Activated naive CD8-positive, alpha-beta T cell treated with anti-CD3 and anti-CD28 coated beads, Interleukin-2, amount 50 U/mL, for 24 hours (primary cell): ENCODE measurements at regions not wholly inside any gene's neighbourhood (a gene's known extent, or its start where the extent isn't known, plus 50 kb on each side); places are given as distances from the start of the nearest gene placed in this dataset.

Source experiments
- ATAC-seq: fragments of 150-1000 bp; cut with Tn5 transposase; one replicate; pipeline ENCODE4 v1.10.0; 2021
- DNase-seq: peaks from one replicate; pipeline ENCODE4 v3.0.0; 2021
- H3K27ac Mint-ChIP-seq: one replicate; pipeline ENCODE4 v1.8.0; 2021; ENCODE audit warnings: mild to moderate bottlenecking, mixed read lengths
- H3K27me3 Mint-ChIP-seq: one replicate; pipeline ENCODE4 v1.8.0; 2021; ENCODE audit warnings: mixed read lengths
- H3K36me3 Mint-ChIP-seq: one replicate; pipeline ENCODE4 v1.8.0; 2021; ENCODE audit warnings: low read depth, mixed read lengths
- H3K4me1 Mint-ChIP-seq: one replicate; pipeline ENCODE4 v1.8.0; 2021; ENCODE audit warnings: mixed read lengths
- H3K4me3 Mint-ChIP-seq: one replicate; pipeline ENCODE4 v1.8.0; 2021; ENCODE audit warnings: mild to moderate bottlenecking, moderate library complexity, mixed read lengths
- H3K9me3 Mint-ChIP-seq: one replicate; pipeline ENCODE4 v1.8.0; 2021; ENCODE audit warnings: mixed read lengths

DNA sequence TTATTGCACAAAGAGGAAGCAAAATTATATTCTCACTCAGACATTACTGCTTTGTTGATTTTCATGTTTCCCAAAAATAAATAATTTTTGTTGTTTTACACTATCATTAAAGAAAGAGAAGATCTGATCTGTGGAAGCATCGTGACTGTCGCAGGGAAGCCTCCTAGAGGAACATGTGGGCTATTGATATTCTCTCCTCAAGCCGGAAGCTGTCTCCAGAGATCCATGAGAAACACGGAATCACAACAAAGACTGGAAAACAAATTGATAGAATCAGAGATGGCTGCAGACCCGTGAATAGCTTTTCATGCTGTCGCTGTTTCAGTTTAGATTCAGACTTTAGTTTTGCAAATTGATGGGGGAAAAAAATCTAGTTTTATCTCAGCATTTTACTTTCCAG is 235.2 kb upstream of the TMPO start:
- Mint-ChIP-seq H3K27me3 (no peaks in the 10 kb centered on the region), H3K9me3 (no peaks in the 10 kb centered on the region), H3K4me1 (no peaks in the 10 kb centered on the region), H3K27ac (no peak overlapping the region), H3K4me3 (no peak overlapping the region), H3K36me3 (no peaks in the 10 kb centered on the region)
- ATAC-seq (no peak), DNase-seq (no peak)

DNA sequence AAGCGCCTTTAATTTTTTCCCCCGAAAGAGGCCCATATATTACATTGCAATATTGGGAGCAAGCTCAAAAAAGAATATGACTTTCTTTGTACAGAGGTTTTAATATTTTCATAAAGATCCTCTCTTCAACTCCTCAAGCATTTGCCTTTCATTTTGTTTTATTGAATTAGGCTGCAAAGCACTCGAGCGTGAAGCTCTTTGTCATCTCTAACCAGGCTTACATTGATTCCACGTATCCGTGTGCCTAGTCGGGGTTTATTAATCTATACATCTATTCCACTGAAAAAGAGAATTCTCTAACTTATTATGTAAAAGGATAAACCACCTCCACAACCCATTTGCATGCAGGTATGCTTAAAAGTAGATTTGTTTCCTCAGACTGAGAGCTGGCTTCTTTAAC is 234.8 kb upstream of the TMPO start:
- no peaks in the 10 kb centered on the region for H3K9me3 Mint-ChIP-seq

DNA sequence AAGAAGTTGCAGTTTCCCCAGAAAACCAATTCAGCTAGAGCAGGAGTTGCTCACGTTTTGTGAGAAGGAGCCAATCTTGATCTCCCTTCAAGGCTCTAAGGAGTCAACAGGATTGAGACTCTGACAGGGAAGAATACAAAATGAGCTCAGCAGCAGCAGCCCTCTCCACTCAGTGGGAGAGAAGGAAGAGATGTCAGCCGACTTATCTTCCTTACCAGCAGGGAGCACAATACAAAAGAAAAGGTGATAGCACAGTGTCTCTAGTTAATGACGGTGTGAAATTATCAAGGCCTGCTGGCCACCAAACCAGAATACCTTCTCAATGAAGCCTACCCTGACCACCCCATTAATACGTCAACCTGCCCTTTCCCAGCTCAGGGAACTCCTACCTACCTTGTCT is 223.6 kb upstream of the TMPO start:
- no peak overlapping the region for H3K4me3 Mint-ChIP-seq
- no peak overlapping the region for H3K27ac Mint-ChIP-seq
- DNase-seq: no peak
- H3K27me3 Mint-ChIP-seq: peaks cover 14% of the 10 kb centered on the region
- H3K36me3 Mint-ChIP-seq: no peaks in the 10 kb centered on the region
- no peaks in the 10 kb centered on the region for H3K9me3 Mint-ChIP-seq
- ATAC-seq: no peak
- H3K4me1 Mint-ChIP-seq: no peaks in the 10 kb centered on the region

More for the DNA sequence above, 234.8 kb upstream of the TMPO start:
- Mint-ChIP-seq H3K4me1 (no peaks in the 10 kb centered on the region), H3K36me3 (no peaks in the 10 kb centered on the region), H3K27me3 (no peaks in the 10 kb centered on the region), H3K4me3 (no peak overlapping the region), H3K27ac (no peak overlapping the region)
- ATAC-seq (no peak), DNase-seq (no peak)

DNA sequence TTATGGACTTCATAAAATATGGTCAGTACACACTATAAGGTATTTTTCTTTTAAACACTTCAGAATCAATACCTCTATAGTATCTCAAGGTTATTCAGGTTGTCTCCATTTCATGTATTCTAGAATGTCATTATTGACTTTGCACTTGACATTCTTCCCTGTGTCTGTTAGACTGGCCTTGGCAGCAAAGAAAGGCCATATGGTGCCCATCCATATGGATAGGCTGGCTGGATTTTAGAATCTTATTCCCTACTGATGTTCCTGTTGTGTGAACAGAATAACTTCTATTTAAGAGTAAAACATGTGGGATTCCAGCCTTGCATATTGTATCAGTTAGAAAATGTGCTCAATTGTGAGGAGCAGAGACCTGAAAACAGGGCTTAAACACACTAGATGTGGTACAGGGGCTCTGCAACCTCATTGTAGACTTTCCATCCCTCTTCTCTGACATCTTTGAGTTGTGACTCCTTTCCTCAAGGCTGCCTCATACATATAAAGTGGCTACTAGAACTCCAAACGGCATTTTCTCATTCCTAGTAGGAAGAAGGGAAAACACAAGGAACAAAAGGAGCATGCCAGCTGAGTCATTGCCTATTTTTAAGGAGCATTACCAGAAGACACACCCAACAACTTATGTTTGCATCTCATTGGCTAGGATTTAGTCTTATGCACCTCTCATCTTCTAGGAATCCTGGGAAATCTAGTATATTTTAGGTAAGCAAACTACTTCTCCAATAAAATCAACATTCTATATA is 221.2 kb upstream of the TMPO start:
- Mint-ChIP-seq H3K36me3 (no peaks in the 10 kb centered on the region), H3K4me3 (no peak overlapping the region), H3K4me1 (no peaks in the 10 kb centered on the region), H3K27ac (no peak overlapping the region), H3K9me3 (no peaks in the 10 kb centered on the region), H3K27me3 (peaks cover 13% of the 10 kb centered on the region)
- DNase-seq: no peak
- ATAC-seq: no peak

DNA sequence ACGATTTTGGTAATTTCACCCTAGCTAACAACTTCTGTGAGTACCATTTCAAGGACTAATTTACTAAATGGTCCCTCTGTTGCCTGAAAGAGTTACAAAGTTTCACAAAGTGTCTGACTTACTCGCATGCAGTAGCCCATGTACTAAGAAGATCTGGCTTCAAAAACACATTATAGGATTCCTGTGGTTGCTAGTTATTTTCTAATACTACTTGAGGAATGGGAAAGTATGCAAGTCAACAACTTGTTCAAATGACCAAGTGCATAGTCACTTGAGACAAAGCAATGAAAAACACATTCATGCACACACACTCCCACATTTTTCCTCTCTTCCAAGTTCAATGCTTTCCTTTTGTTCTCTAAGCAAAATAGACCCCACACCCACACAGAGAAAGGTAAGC is 219.7 kb upstream of the TMPO start:
- no peak for DNase-seq
- H3K27me3 Mint-ChIP-seq: peaks cover 13% of the 10 kb centered on the region
- no peak overlapping the region for H3K4me3 Mint-ChIP-seq
- no peaks in the 10 kb centered on the region for H3K36me3 Mint-ChIP-seq
- no peak overlapping the region for H3K27ac Mint-ChIP-seq
- no peak for ATAC-seq
- no peaks in the 10 kb centered on the region for H3K9me3 Mint-ChIP-seq
- no peaks in the 10 kb centered on the region for H3K4me1 Mint-ChIP-seq

DNA sequence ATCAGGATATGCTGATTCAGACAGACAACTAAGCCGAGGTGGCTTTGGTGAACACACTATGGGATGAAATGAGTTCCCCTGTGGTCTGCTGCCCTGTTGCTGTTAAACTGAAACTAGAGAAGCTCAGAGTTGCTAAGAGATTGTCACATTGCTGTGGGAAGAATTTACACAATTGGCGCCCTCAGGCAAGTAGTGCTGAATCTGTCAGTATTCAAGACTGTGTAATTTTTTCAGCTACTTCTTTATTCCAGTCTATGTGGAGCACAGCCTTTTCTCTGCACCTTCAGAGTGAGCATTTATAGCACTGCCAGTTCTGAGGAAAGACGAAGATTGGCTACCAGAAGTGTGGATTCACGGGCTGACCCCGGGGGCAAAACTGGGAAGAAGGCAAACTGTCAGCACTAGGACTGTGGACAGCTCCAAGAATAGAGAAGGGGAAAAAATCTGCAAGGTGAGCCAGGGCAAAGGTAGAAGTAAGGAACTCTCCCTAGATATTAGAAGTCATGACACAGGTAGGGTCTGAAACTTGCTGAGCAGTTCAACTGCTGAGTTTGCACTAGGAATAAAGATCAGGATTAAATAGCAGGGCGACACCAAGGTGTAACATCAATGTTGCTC is 218.8 kb upstream of the TMPO start:
- Mint-ChIP-seq H3K9me3 (no peaks in the 10 kb centered on the region), H3K36me3 (no peaks in the 10 kb centered on the region), H3K27me3 (peaks cover 13% of the 10 kb centered on the region), H3K4me1 (no peaks in the 10 kb centered on the region), H3K4me3 (no peak overlapping the region), H3K27ac (no peak overlapping the region)
- DNase-seq (no peak), ATAC-seq (no peak)

DNA sequence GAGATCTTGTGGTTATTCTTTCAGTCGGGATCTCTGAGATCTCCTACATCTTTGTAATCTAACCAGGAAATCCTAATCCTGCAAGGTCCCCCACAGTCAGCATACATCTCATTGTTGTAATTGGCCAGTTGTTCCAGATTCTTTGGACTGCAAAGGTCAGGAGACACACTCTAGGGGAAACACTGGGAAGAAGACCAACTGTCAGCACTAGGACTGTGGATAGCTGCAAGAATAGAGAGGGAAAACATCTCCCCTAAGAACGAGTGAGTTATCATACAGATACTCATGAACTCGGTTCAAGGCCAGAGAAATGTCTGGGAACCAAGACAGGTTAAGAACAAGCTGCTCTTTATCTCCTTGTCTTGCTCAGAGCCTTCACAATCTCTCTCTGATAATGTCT is 217.9 kb upstream of the TMPO start:
- no peak for ATAC-seq

DNA sequence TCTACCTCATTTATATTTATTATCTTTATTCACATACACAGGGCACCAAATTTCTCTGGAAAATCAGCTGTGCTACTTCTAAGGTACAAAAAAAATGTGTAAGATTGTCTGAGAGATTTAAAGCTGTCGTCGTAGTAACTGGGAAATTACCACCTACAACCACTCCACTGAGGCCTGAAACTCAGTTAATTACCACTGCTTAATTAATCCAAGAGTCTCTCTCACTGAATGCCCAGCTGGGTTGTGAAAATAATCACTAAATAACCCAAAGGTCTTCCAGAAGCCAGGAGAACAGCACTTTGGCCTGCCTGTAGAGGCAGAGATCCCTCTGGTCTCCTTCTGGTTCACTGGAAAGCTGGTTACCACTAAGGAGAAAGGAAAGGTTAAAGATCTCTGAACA is 207.2 kb upstream of the TMPO start:
- Mint-ChIP-seq H3K4me3 (no peak overlapping the region), H3K27me3 (peaks cover 5% of the 10 kb centered on the region), H3K36me3 (no peaks in the 10 kb centered on the region), H3K4me1 (no peaks in the 10 kb centered on the region), H3K9me3 (no peaks in the 10 kb centered on the region), H3K27ac (no peak overlapping the region)
- DNase-seq: no peak
- no peak for ATAC-seq

More for the DNA sequence above, 217.9 kb upstream of the TMPO start:
- Mint-ChIP-seq H3K27me3 (peaks cover 11% of the 10 kb centered on the region), H3K9me3 (no peaks in the 10 kb centered on the region), H3K27ac (no peak overlapping the region), H3K4me3 (no peak overlapping the region), H3K36me3 (no peaks in the 10 kb centered on the region), H3K4me1 (no peaks in the 10 kb centered on the region)
- DNase-seq: no peak

DNA sequence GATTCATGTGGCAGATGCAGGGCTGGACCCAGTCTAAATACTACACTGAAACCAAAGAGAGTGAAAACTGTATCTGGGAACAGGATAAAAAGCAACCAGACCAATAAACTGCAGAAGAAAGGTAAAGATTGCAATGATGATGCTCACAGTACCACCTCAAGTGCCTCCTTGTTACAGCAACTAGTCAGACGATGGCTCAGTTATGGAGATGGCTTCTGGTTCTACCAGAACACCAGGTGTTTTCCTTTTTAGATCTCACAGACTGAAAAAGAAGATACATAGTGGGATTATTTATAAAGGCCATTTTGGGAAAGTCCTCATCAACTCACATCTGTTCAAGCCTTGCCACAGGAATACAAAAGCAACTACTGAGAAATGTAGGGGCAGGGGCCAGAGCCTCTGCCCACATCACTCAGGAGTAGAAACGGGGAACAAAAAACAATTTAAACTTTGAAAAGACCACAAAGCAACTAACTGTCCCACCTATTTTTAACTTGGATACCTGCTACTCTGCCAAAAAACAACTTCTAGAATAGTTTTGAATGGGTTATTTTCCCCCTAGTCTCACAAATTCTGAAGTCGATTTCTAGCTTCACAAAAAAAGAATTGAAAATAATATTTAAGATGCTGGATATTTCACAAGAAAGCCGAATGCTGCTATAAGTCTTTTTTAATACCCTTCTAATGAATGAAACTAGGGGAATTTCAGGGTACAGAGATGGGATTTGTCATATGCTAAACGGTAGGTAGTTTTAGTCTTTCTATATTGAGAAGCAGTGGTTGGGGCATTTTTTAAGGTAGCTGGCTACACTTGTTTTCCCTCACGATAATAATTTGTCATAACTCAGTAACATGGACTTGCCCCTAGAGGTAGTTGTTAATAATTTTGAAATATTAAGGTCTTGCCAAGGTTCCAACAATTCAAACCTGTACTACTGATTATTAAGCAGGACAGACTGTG is 197.2 kb upstream of the TMPO start:
- Mint-ChIP-seq H3K27ac (no peak overlapping the region), H3K9me3 (no peaks in the 10 kb centered on the region), H3K36me3 (no peaks in the 10 kb centered on the region), H3K4me3 (no peak overlapping the region), H3K4me1 (no peaks in the 10 kb centered on the region), H3K27me3 (no peaks in the 10 kb centered on the region)
- DNase-seq (no peak), ATAC-seq (no peak)

DNA sequence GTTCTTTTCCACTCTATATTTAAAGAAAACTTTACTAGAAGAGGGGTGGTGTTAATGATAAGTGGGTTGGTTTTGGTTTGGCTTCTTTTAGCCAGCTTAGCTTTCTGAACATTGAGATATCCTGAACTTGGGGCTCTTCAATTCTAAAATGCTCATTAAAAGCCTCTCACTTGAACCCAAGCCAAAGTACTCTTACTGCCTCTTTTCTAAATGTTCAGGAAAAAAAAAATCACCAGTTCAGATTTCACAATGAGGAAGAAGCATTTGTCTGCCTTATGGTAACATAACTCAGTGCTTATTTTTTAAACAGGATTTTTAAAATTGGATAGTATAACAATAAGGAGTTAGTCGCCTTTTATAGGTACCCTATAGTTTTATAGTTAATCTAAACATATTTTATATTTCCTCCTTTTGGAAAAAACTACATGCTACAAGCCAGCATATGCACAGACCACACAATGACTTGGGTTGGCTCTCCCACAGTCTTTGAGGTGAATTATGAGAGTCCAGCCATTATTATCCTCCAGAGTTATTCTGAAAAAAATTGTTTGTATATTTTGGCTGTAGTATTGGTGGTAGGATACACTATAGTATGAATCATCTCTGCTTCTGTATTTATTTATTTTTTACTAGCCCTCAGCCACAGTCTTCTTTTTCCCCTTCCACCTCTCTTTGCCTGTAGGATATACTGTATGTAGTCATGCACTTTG is 195.5 kb upstream of the TMPO start:
- no peaks in the 10 kb centered on the region for H3K36me3 Mint-ChIP-seq
- DNase-seq (no peak), ATAC-seq (no peak)
- no peak overlapping the region for H3K27ac Mint-ChIP-seq
- no peaks in the 10 kb centered on the region for H3K4me1 Mint-ChIP-seq
- H3K27me3 Mint-ChIP-seq: no peaks in the 10 kb centered on the region
- H3K4me3 Mint-ChIP-seq: no peak overlapping the region
- H3K9me3 Mint-ChIP-seq: no peaks in the 10 kb centered on the region

DNA sequence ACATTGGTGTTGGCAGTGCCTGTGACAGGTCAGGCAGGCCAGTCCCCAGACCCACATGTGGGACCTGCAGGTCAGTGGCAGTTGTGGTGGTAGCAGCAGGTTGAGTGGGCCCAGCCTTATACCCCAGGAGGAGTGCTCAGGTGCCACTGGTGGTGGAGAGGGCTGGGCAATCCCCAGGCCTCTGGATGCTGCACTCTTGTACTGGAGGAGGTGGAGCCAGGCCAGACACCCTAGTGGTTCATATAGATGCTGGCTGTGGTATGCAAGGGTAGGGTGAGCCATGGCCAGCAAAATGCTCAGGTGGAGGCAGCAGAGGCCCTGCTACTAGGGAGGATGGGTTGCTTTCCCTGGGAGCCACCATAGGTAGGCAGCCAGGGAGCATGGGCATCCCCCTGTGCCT is 190.4 kb upstream of the TMPO start:
- DNase-seq: no peak
- no peak overlapping the region for H3K4me3 Mint-ChIP-seq
- no peaks in the 10 kb centered on the region for H3K4me1 Mint-ChIP-seq
- no peak overlapping the region for H3K27ac Mint-ChIP-seq
- ATAC-seq: no peak
- H3K9me3 Mint-ChIP-seq: no peaks in the 10 kb centered on the region
- no peaks in the 10 kb centered on the region for H3K36me3 Mint-ChIP-seq
- peaks cover 3% of the 10 kb centered on the region for H3K27me3 Mint-ChIP-seq

DNA sequence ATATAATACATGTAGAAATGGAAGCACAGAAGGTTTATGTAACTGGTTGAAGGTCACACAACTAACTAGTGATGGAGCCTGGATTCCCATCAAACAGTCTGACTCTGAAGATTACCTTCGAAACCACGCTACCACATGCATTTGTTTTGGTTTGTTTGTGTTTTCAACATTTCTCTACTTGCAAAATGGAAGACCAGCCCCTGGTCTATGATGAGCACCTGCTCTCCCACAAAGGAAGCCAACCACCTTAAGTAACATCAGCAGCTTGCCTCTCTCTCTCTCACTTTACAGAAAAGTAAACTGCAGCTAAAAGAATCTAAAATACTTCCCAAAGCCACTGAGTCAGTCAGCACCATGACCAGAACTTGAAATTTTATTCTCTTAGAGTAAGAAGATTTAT is 186.9 kb upstream of the TMPO start:
- Mint-ChIP-seq H3K27me3 (peaks cover 3% of the 10 kb centered on the region), H3K9me3 (no peaks in the 10 kb centered on the region), H3K36me3 (no peaks in the 10 kb centered on the region), H3K4me1 (no peaks in the 10 kb centered on the region), H3K27ac (no peak overlapping the region), H3K4me3 (no peak overlapping the region)
- DNase-seq (no peak), ATAC-seq (no peak)

DNA sequence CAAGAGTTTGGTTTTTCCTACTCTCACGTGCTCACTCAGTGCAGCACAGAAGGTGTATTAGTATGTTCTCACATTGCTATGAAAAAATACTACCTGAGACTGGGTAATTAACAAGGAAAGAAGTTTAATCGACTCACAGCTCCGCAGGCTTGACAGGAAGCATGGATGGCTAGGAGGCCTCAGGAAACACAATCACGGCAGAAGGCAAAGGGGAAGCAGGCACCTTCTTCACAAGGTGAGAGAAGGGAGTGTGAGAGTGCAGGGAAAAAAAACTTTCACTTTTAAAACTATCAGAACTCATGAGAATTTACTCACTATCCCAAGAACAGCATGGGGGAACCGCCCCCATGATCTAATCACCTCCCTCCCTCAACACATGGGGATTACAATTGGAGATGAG is 185.8 kb upstream of the TMPO start:
- no peak for ATAC-seq
- no peak overlapping the region for H3K4me3 Mint-ChIP-seq
- H3K27ac Mint-ChIP-seq: no peak overlapping the region
- no peaks in the 10 kb centered on the region for H3K36me3 Mint-ChIP-seq
- no peak for DNase-seq
- H3K4me1 Mint-ChIP-seq: no peaks in the 10 kb centered on the region
- peaks cover 3% of the 10 kb centered on the region for H3K27me3 Mint-ChIP-seq
- H3K9me3 Mint-ChIP-seq: no peaks in the 10 kb centered on the region

DNA sequence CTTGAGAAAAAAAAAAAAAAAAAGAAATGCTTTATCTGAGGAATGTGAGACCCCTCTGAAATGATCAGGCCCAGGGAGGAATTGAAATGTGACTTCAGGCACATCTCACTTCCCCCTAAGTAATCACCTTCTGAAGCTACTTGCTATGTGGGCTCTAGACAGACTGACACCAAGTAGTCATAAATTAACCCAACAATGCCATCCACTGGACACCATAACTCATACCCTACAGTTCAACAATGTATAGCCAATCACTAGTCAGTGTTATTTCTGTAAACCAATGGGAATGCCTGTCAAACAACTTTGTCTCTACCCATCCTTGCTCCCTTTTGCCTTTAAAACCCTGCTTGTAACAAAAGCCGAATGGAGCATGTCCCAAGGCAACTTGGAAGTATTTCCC is 182.7 kb upstream of the TMPO start:
- no peak overlapping the region for H3K27ac Mint-ChIP-seq
- H3K27me3 Mint-ChIP-seq: peaks cover 7% of the 10 kb centered on the region
- DNase-seq (no peak), ATAC-seq (no peak)
- H3K4me1 Mint-ChIP-seq: no peaks in the 10 kb centered on the region
- no peaks in the 10 kb centered on the region for H3K9me3 Mint-ChIP-seq
- no peak overlapping the region for H3K4me3 Mint-ChIP-seq
- no peaks in the 10 kb centered on the region for H3K36me3 Mint-ChIP-seq
